Thymus (tissue), 11 donors: ENCODE measurements at regions not wholly inside any gene's neighbourhood (a gene's known extent, or its start where the extent isn't known, plus 50 kb on each side); places are given as distances from the start of the nearest gene placed in this dataset.

Experiments used
- DNase-seq, 9 donors: peaks; one replicate each; pipeline ENCODE4 v3.0.0-alpha.2; 2013; ENCODE audit warnings: low spot score in 9 of 9, low read depth in 6 of 9, missing footprints in 1 of 9
- H3K27ac ChIP-seq, 2 donors: one replicate each; pipeline ENCODE4 v1.5.1; 2013; ENCODE audit warnings: control low read depth in 1 of 2, low read depth in 1 of 2, low read length in 1 of 2, mild to moderate bottlenecking in 1 of 2, moderate library complexity in 1 of 2
- H3K27me3 ChIP-seq, 2 donors: one replicate each; pipeline ENCODE4 v1.5.1; 2013; ENCODE audit warnings: low read length in 1 of 2; ENCODE audit not compliant: control insufficient read depth in 2 of 2, insufficient read depth in 1 of 2
- H3K36me3 ChIP-seq, 2 donors: one replicate each; pipeline ENCODE4 v1.5.1; 2013; ENCODE audit warnings: low read length in 1 of 2, mild to moderate bottlenecking in 1 of 2, moderate library complexity in 1 of 2; ENCODE audit not compliant: control insufficient read depth in 2 of 2, insufficient read depth in 2 of 2
- H3K4me1 ChIP-seq, 2 donors: one replicate each; pipeline ENCODE4 v1.5.1; 2013; ENCODE audit warnings: low read length in 2 of 2; ENCODE audit not compliant: control insufficient read depth in 2 of 2, insufficient read depth in 2 of 2
- H3K4me3 ChIP-seq, 2 donors: one replicate each; pipeline ENCODE4 v1.5.1; 2013; ENCODE audit warnings: low read length in 2 of 2, control low read depth in 1 of 2, mild to moderate bottlenecking in 1 of 2
- H3K9me3 ChIP-seq, 2 donors: one replicate each; pipeline ENCODE4 v1.5.1; 2013; ENCODE audit warnings: low read length in 1 of 2, mild to moderate bottlenecking in 1 of 2; ENCODE audit not compliant: control insufficient read depth in 2 of 2, insufficient read depth in 1 of 2
- WGBS: extraction: QIAGEN DNeasy Blood & Tissue Kit; methylation state at CpG from one replicate; pipeline ENCODE4 v1.1.7; 2013; 5-methylcytosine and 5-hydroxymethylcytosine counted together
- donor health status: healthy.

- DNase-seq = no peak
- H3K4me1 ChIP-seq = peaks cover 25 to 84% of the 10 kb centered on the region in 2 donors
- H3K4me3 ChIP-seq = no peak overlapping the region
- H3K27me3 ChIP-seq = no peaks in the 10 kb centered on the region
- H3K36me3 ChIP-seq = peaks cover 34 to 56% of the 10 kb centered on the region in 2 donors
- 89% methylated on average over 17 of the region's 17 CpGs for WGBS
- H3K27ac ChIP-seq = no peak overlapping the region
- peaks cover 0 to 15% of the 10 kb centered on the region in 2 donors for H3K9me3 ChIP-seq
These were observed 278.3 kb downstream of the SEC14L1 start for GRCh38 chr17:77419095-77419494.

- WGBS = 65% methylated on average over 17 of the region's 17 CpGs
- peaks cover 38 to 61% of the 10 kb centered on the region in 2 donors for H3K36me3 ChIP-seq
These were observed 278.9 kb downstream of the SEC14L1 start for GRCh38 chr17:77419547-77420094.

GRCh38 chr17:77420095-77420803 is 279.5 kb downstream of the SEC14L1 start:
- Histone ChIP-seq H3K27me3 (no peaks in the 10 kb centered on the region), H3K36me3 (peaks cover 32 to 58% of the 10 kb centered on the region in 2 donors), H3K4me1 (peaks cover 35 to 96% of the 10 kb centered on the region in 2 donors), H3K4me3 (no peak overlapping the region), H3K9me3 (peaks cover 0 to 15% of the 10 kb centered on the region in 2 donors), H3K27ac (peak overlapping the region; percentile 83 to 86)
- 86% methylated on average over 14 of the region's 14 CpGs for WGBS
- DNase-seq = no peak

More at GRCh38 chr17:77419547-77420094, 278.9 kb downstream of the SEC14L1 start:
- Histone ChIP-seq H3K4me1 (peaks cover 29 to 89% of the 10 kb centered on the region in 2 donors), H3K27me3 (no peaks in the 10 kb centered on the region), H3K9me3 (peaks cover 0 to 15% of the 10 kb centered on the region in 2 donors), H3K27ac (no peak overlapping the region), H3K4me3 (no peak overlapping the region)
- DNase-seq = peak in 1 of 9 donors; percentile 74

- peak in 2 of 9 donors; percentile 58 to 78 for DNase-seq
- Histone ChIP-seq H3K36me3 (peaks cover 33 to 56% of the 10 kb centered on the region in 2 donors), H3K4me3 (peak overlapping the region in 1 of 2 donors; percentile 8), H3K9me3 (peaks cover 0 to 12% of the 10 kb centered on the region in 2 donors), H3K27me3 (no peaks in the 10 kb centered on the region), H3K4me1 (peaks cover 42 to 96% of the 10 kb centered on the region in 2 donors), H3K27ac (peak overlapping the region; percentile 83 to 86)
- 9% methylated on average over 19 of the region's 19 CpGs for WGBS
These were observed 280.2 kb downstream of the SEC14L1 start for GRCh38 chr17:77420804-77421629.

- WGBS = 46% methylated on average over 13 of the region's 13 CpGs
- peak overlapping the region; percentile 83 to 86 for H3K27ac ChIP-seq
- H3K4me3 ChIP-seq = peak overlapping the region in 1 of 2 donors; percentile 8
- H3K27me3 ChIP-seq = no peaks in the 10 kb centered on the region
- H3K36me3 ChIP-seq = peaks cover 28 to 53% of the 10 kb centered on the region in 2 donors
- DNase-seq = no peak
- H3K9me3 ChIP-seq = peaks cover 0 to 8% of the 10 kb centered on the region in 2 donors
- peaks cover 44 to 96% of the 10 kb centered on the region in 2 donors for H3K4me1 ChIP-seq
These were observed 280.8 kb downstream of the SEC14L1 start for GRCh38 chr17:77421630-77421972.

- no peaks in the 10 kb centered on the region for H3K27me3 ChIP-seq
- WGBS = 95% methylated on average over 18 of the region's 18 CpGs
- peaks cover 25 to 51% of the 10 kb centered on the region in 2 donors for H3K36me3 ChIP-seq
- H3K27ac ChIP-seq = peak overlapping the region; percentile 67 to 83
- no peak overlapping the region for H3K4me3 ChIP-seq
- peaks cover 0 to 8% of the 10 kb centered on the region in 2 donors for H3K9me3 ChIP-seq
- DNase-seq = no peak
- peaks cover 49 to 96% of the 10 kb centered on the region in 2 donors for H3K4me1 ChIP-seq
These were observed 281.5 kb downstream of the SEC14L1 start for GRCh38 chr17:77422104-77422747.

GRCh38 chr17:77422748-77423113 is 282.0 kb downstream of the SEC14L1 start:
- H3K27me3 ChIP-seq = no peaks in the 10 kb centered on the region
- WGBS = 97% methylated on average over 4 of the region's 4 CpGs
- H3K36me3 ChIP-seq = peaks cover 24 to 51% of the 10 kb centered on the region in 2 donors
- no peak for DNase-seq
- H3K9me3 ChIP-seq = peaks cover 0 to 8% of the 10 kb centered on the region in 2 donors
- H3K4me1 ChIP-seq = peaks cover 49 to 96% of the 10 kb centered on the region in 2 donors
- peak overlapping the region; percentile 67 to 83 for H3K27ac ChIP-seq
- no peak overlapping the region for H3K4me3 ChIP-seq

- no peaks in the 10 kb centered on the region for H3K27me3 ChIP-seq
- H3K36me3 ChIP-seq = peaks cover 21 to 52% of the 10 kb centered on the region in 2 donors
- peak overlapping the region; percentile 73 to 74 for H3K27ac ChIP-seq
- H3K9me3 ChIP-seq = peaks cover 0 to 8% of the 10 kb centered on the region in 2 donors
- H3K4me3 ChIP-seq = no peak overlapping the region
- DNase-seq = no peak
- H3K4me1 ChIP-seq = peaks cover 53 to 97% of the 10 kb centered on the region in 2 donors
- WGBS = 93% methylated on average over 31 of the region's 31 CpGs
These were observed 283.1 kb downstream of the SEC14L1 start for GRCh38 chr17:77423589-77424451.
